IPS-18a (cell line): ENCODE measurements at regions not wholly inside any gene's neighbourhood (a gene's known extent, or its start where the extent isn't known, plus 50 kb on each side); places are given as distances from the start of the nearest gene placed in this dataset.

Source experiments
- H3K27ac ChIP-seq: one replicate; pipeline ENCODE4 v1.5.1; 2013; ENCODE audit warnings: low read length
- H3K27me3 ChIP-seq: one replicate; pipeline ENCODE4 v1.6.1; 2013; ENCODE audit warnings: mild to moderate bottlenecking, low read length; ENCODE audit not compliant: control insufficient read depth, insufficient read depth
- H3K36me3 ChIP-seq: one replicate; pipeline ENCODE4 v1.6.1; 2013; ENCODE audit warnings: low read depth, low read length; ENCODE audit not compliant: control insufficient read depth
- H3K4me1 ChIP-seq: one replicate; pipeline ENCODE4 v1.6.1; 2013; ENCODE audit warnings: low read depth, low read length; ENCODE audit not compliant: control insufficient read depth
- H3K4me3 ChIP-seq: one replicate; pipeline ENCODE4 v1.5.1; 2013; ENCODE audit warnings: low read length
- H3K9ac ChIP-seq: one replicate; pipeline ENCODE4 v1.6.1; 2013; ENCODE audit warnings: mild to moderate bottlenecking, low read length, moderate library complexity
- H3K9me3 ChIP-seq: one replicate; pipeline ENCODE4 v1.6.1; 2013; ENCODE audit warnings: low read depth, low read length; ENCODE audit not compliant: control insufficient read depth

- Histone ChIP-seq H3K36me3 (no peaks in the 10 kb centered on the region), H3K4me1 (no peaks in the 10 kb centered on the region), H3K27ac (no peak overlapping the region), H3K9ac (no peak overlapping the region), H3K27me3 (no peaks in the 10 kb centered on the region), H3K9me3 (no peaks in the 10 kb centered on the region), H3K4me3 (no peak overlapping the region)
Observed at GRCh38 chr3:18027161-18027939, 284.9 kb upstream of the TBC1D5 start.

- H3K9me3 ChIP-seq = no peaks in the 10 kb centered on the region
- H3K4me3 ChIP-seq = no peak overlapping the region
- no peak overlapping the region for H3K9ac ChIP-seq
- no peaks in the 10 kb centered on the region for H3K4me1 ChIP-seq
- H3K27me3 ChIP-seq = no peaks in the 10 kb centered on the region
- no peaks in the 10 kb centered on the region for H3K36me3 ChIP-seq
- H3K27ac ChIP-seq = no peak overlapping the region
Observed at GRCh38 chr3:18024715-18025114, 282.3 kb upstream of the TBC1D5 start.

GRCh38 chr3:18019161-18019495 lies 276.7 kb upstream of the TBC1D5 start:
- H3K9me3 ChIP-seq = no peaks in the 10 kb centered on the region
- H3K9ac ChIP-seq = no peak overlapping the region
- no peaks in the 10 kb centered on the region for H3K4me1 ChIP-seq
- no peaks in the 10 kb centered on the region for H3K27me3 ChIP-seq
- H3K4me3 ChIP-seq = no peak overlapping the region
- no peaks in the 10 kb centered on the region for H3K36me3 ChIP-seq
- no peak overlapping the region for H3K27ac ChIP-seq

- Histone ChIP-seq H3K9ac (no peak overlapping the region), H3K36me3 (no peaks in the 10 kb centered on the region), H3K27ac (no peak overlapping the region), H3K27me3 (no peaks in the 10 kb centered on the region), H3K4me1 (no peaks in the 10 kb centered on the region), H3K9me3 (no peaks in the 10 kb centered on the region), H3K4me3 (no peak overlapping the region)
Observed at GRCh38 chr3:18018491-18019160, 276.2 kb upstream of the TBC1D5 start.

GRCh38 chr3:18016366-18016765 lies 273.9 kb upstream of the TBC1D5 start:
- no peak overlapping the region for H3K9ac ChIP-seq
- H3K4me1 ChIP-seq = no peaks in the 10 kb centered on the region
- H3K27me3 ChIP-seq = no peaks in the 10 kb centered on the region
- H3K27ac ChIP-seq = no peak overlapping the region
- H3K9me3 ChIP-seq = no peaks in the 10 kb centered on the region
- no peak overlapping the region for H3K4me3 ChIP-seq
- H3K36me3 ChIP-seq = no peaks in the 10 kb centered on the region

- H3K27ac ChIP-seq = no peak overlapping the region
- no peaks in the 10 kb centered on the region for H3K27me3 ChIP-seq
- H3K4me3 ChIP-seq = no peak overlapping the region
- no peaks in the 10 kb centered on the region for H3K4me1 ChIP-seq
- no peak overlapping the region for H3K9ac ChIP-seq
- H3K9me3 ChIP-seq = no peaks in the 10 kb centered on the region
- H3K36me3 ChIP-seq = no peaks in the 10 kb centered on the region
Observed at GRCh38 chr3:18012933-18013332, 270.5 kb upstream of the TBC1D5 start.

GRCh38 chr3:18012436-18012835 lies 270.0 kb upstream of the TBC1D5 start:
- Histone ChIP-seq H3K27me3 (no peaks in the 10 kb centered on the region), H3K4me3 (no peak overlapping the region), H3K27ac (no peak overlapping the region), H3K9me3 (no peaks in the 10 kb centered on the region), H3K4me1 (no peaks in the 10 kb centered on the region), H3K9ac (no peak overlapping the region), H3K36me3 (no peaks in the 10 kb centered on the region)

- H3K9me3 ChIP-seq = no peaks in the 10 kb centered on the region
- no peaks in the 10 kb centered on the region for H3K4me1 ChIP-seq
- no peaks in the 10 kb centered on the region for H3K36me3 ChIP-seq
- no peak overlapping the region for H3K27ac ChIP-seq
- H3K27me3 ChIP-seq = no peaks in the 10 kb centered on the region
- H3K9ac ChIP-seq = no peak overlapping the region
- no peak overlapping the region for H3K4me3 ChIP-seq
Observed at GRCh38 chr3:18011387-18011786, 269.0 kb upstream of the TBC1D5 start.

- H3K9ac ChIP-seq = no peak overlapping the region
- H3K4me1 ChIP-seq = no peaks in the 10 kb centered on the region
- H3K36me3 ChIP-seq = no peaks in the 10 kb centered on the region
- H3K9me3 ChIP-seq = no peaks in the 10 kb centered on the region
- no peaks in the 10 kb centered on the region for H3K27me3 ChIP-seq
- no peak overlapping the region for H3K27ac ChIP-seq
- H3K4me3 ChIP-seq = no peak overlapping the region
Observed at GRCh38 chr3:18010001-18010400, 267.6 kb upstream of the TBC1D5 start.

- no peaks in the 10 kb centered on the region for H3K4me1 ChIP-seq
- H3K9me3 ChIP-seq = no peaks in the 10 kb centered on the region
- no peak overlapping the region for H3K27ac ChIP-seq
- no peaks in the 10 kb centered on the region for H3K27me3 ChIP-seq
- H3K36me3 ChIP-seq = no peaks in the 10 kb centered on the region
- H3K9ac ChIP-seq = no peak overlapping the region
- no peak overlapping the region for H3K4me3 ChIP-seq
Observed at GRCh38 chr3:18008706-18009368, 266.4 kb upstream of the TBC1D5 start.

GRCh38 chr3:18007980-18008379 lies 265.5 kb upstream of the TBC1D5 start:
- Histone ChIP-seq H3K9ac (no peak overlapping the region), H3K27me3 (no peaks in the 10 kb centered on the region), H3K4me3 (no peak overlapping the region), H3K27ac (no peak overlapping the region), H3K36me3 (no peaks in the 10 kb centered on the region), H3K4me1 (no peaks in the 10 kb centered on the region), H3K9me3 (no peaks in the 10 kb centered on the region)
